Thyroid gland (tissue), 4 donors: ENCODE measurements at regions not wholly inside any gene's neighbourhood (a gene's known extent, or its start where the extent isn't known, plus 50 kb on each side); places are given as distances from the start of the nearest gene placed in this dataset.

ENCODE experiments used
- CTCF ChIP-seq, 6 experiments: fragments of 200-600 bp in 3 of 6; fragments of 450-650 bp in 3 of 6; sonication (generic) in 3 of 6; IDR thresholded peaks; one replicate each; pipeline ENCODE4 v1.5.1; 2016 to 2019; ENCODE audit warnings: antibody characterized with exemption in 6 of 6, mild to moderate bottlenecking in 2 of 6, inconsistent platforms in 1 of 6, moderate library complexity in 1 of 6
- POLR2A ChIP-seq, 2 donors: fragments of 450-650 bp; IDR thresholded peaks; one replicate each; pipeline ENCODE4 v1.6.1; 2017; ENCODE audit warnings: antibody characterized with exemption in 2 of 2, mild to moderate bottlenecking in 2 of 2, moderate library complexity in 1 of 2

DNA sequence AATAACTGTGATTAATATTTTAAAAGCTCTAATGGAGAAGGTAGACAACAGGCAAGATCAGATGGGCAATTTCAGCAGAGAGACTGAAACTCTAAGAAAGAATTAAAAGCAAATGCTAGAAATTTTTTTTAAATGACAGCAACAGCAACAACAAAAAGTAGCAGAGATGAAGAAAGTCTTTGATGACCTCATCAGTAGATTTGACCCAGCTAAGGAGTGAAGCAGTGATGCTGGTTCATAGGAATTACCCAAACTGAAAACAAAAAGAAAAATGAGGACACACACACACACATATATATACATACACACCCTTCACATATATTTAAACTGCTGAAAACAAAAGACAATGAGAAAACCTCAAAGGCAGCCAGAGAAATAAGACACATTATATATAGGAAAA, 197.6 kb upstream of the ARID1B start:
- TF ChIP-seq CTCF (IDR thresholded peaks at IDR 0.05) = no peak
- TF ChIP-seq POLR2A (IDR thresholded peaks at IDR 0.05) = no peak
